NT2/D1 (cell line): ENCODE measurements at regions not wholly inside any gene's neighbourhood (a gene's known extent, or its start where the extent isn't known, plus 50 kb on each side); places are given as distances from the start of the nearest gene placed in this dataset.

Experiments used
- SUZ12 ChIP-seq: IDR thresholded peaks from 2 replicates; pipeline ENCODE4 v1.6.1; 2011; ENCODE audit not compliant: insufficient read length, insufficient read depth; ENCODE audit errors: extremely low read depth
- YY1 ChIP-seq: IDR thresholded peaks from 2 replicates; pipeline ENCODE4 v1.6.1; 2011; ENCODE audit not compliant: insufficient read length, insufficient read depth

DNA sequence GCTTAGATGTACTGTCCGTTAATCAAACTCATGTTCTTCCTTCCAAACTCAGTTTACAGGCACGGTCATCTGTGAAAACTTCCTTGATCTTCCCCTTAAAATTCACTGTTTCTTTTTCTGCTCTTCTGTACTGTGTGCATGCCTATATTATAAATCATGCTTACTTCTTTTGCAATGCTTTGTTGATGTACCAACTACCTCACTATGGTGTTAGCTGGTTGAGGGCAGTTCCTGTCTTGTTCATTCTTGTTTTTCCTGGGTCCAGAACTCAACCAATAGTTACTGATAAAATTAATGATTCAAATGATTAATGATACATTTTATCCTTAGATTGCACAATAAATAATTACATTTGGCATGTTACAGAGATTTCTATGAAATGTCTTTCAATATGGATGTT is 163.8 kb downstream of the CHRM3 start:
- no peak for TF ChIP-seq SUZ12
- no peak for TF ChIP-seq YY1
